T-helper 17 cell (primary cell): ENCODE measurements at regions not wholly inside any gene's neighbourhood (a gene's known extent, or its start where the extent isn't known, plus 50 kb on each side); places are given as distances from the start of the nearest gene placed in this dataset.

ENCODE experiments used
- ATAC-seq: fragments of 150-1000 bp; cut with Tn5 transposase; 2 replicates; pipeline ENCODE4 v1.10.0; 2021; ENCODE audit warnings: mild to moderate bottlenecking, moderate library complexity
- DNase-seq, 3 donors: peaks; one replicate each; pipeline versions ENCODE4 v3.0.0 to v3.0.0-alpha.2; 2020 to 2021
- H3K9me3 ChIP-seq: one replicate; pipeline ENCODE4 v1.7.0; 2013; ENCODE audit warnings: low read length, mild to moderate bottlenecking; ENCODE audit not compliant: control insufficient read depth, poor library complexity, severe bottlenecking
- H3K27ac Mint-ChIP-seq: one replicate; pipeline ENCODE4 v1.8.0; 2022; ENCODE audit warnings: mild to moderate bottlenecking, moderate library complexity, mixed read lengths
- H3K27me3 Mint-ChIP-seq: one replicate; pipeline ENCODE4 v1.8.0; 2022; ENCODE audit warnings: mixed read lengths
- H3K36me3 Mint-ChIP-seq: one replicate; pipeline ENCODE4 v1.8.0; 2022; ENCODE audit warnings: low read depth, mixed read lengths
- H3K4me1 Mint-ChIP-seq: one replicate; pipeline ENCODE4 v1.8.0; 2022; ENCODE audit warnings: mild to moderate bottlenecking, mixed read lengths
- H3K4me3 Mint-ChIP-seq: one replicate; pipeline ENCODE4 v1.8.0; 2022; ENCODE audit warnings: mild to moderate bottlenecking, moderate library complexity, mixed read lengths

DNA sequence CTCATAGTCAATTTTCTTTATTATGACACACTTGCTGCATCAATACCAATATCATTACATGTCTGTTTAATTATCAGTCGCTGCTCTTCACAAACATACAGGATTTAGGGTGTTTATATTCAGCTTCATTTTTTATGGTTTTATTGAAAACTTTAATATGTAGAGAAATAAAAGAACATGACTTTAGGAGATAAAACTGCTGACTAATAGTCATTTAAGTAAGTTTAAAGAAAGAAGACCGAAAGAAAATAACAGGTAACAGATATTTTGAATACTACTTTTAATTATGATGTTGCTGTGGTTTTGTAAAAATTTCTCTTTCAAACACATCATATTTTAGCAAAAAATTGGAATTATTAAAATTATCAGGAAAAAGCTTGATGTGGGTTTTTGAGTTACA, 685.1 kb upstream of the BRINP3 start:
- no peak overlapping the region for H3K27ac Mint-ChIP-seq

GRCh38 chr1:191163621-191164020, 686.0 kb upstream of the BRINP3 start:
- no peaks in the 10 kb centered on the region for H3K36me3 Mint-ChIP-seq
- no peak overlapping the region for H3K27ac Mint-ChIP-seq
- ATAC-seq (no peak), DNase-seq (no peak)
- H3K27me3 Mint-ChIP-seq, result no peaks in the 10 kb centered on the region
- H3K4me1 Mint-ChIP-seq, result no peaks in the 10 kb centered on the region
- H3K9me3 ChIP-seq, result no peaks in the 10 kb centered on the region
- H3K4me3 Mint-ChIP-seq, result no peak overlapping the region

More for the DNA sequence above, 685.1 kb upstream of the BRINP3 start:
- DNase-seq (no peak), ATAC-seq (no peak)
- H3K36me3 Mint-ChIP-seq, result no peaks in the 10 kb centered on the region
- H3K9me3 ChIP-seq, result no peaks in the 10 kb centered on the region
- H3K4me3 Mint-ChIP-seq, result no peak overlapping the region
- H3K27me3 Mint-ChIP-seq, result no peaks in the 10 kb centered on the region
- H3K4me1 Mint-ChIP-seq, result no peaks in the 10 kb centered on the region

DNA sequence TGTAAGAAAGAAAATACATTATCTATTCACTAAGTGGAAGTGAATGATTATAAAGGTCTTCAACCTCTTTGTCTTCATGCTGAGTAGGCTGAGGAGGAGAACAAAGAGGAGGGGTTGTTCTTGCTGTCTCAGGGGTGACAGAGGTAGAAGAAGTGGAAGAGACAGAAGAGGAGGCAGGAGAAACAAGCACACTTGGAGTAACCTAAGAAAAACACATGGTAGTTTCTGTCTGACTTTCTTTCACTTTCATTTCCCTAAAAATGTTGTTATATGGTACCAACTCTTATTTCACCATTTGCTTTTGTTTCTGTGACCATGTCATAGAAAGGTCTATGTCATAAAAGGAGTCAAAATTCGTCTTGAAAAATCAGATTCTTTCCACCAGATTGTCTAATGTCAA, 696.6 kb upstream of the BRINP3 start:
- no peak for DNase-seq
- no peak overlapping the region for H3K4me3 Mint-ChIP-seq
- H3K9me3 ChIP-seq, result no peaks in the 10 kb centered on the region
- no peaks in the 10 kb centered on the region for H3K36me3 Mint-ChIP-seq
- H3K27me3 Mint-ChIP-seq, result no peaks in the 10 kb centered on the region
- no peaks in the 10 kb centered on the region for H3K4me1 Mint-ChIP-seq
- H3K27ac Mint-ChIP-seq, result no peak overlapping the region
- no peak for ATAC-seq

GRCh38 chr1:191176131-191176530, 698.5 kb upstream of the BRINP3 start:
- ATAC-seq (no peak), DNase-seq (no peak)
- H3K36me3 Mint-ChIP-seq, result no peaks in the 10 kb centered on the region
- no peak overlapping the region for H3K27ac Mint-ChIP-seq
- no peaks in the 10 kb centered on the region for H3K9me3 ChIP-seq
- H3K27me3 Mint-ChIP-seq, result no peaks in the 10 kb centered on the region
- H3K4me1 Mint-ChIP-seq, result no peaks in the 10 kb centered on the region
- H3K4me3 Mint-ChIP-seq, result no peak overlapping the region

DNA sequence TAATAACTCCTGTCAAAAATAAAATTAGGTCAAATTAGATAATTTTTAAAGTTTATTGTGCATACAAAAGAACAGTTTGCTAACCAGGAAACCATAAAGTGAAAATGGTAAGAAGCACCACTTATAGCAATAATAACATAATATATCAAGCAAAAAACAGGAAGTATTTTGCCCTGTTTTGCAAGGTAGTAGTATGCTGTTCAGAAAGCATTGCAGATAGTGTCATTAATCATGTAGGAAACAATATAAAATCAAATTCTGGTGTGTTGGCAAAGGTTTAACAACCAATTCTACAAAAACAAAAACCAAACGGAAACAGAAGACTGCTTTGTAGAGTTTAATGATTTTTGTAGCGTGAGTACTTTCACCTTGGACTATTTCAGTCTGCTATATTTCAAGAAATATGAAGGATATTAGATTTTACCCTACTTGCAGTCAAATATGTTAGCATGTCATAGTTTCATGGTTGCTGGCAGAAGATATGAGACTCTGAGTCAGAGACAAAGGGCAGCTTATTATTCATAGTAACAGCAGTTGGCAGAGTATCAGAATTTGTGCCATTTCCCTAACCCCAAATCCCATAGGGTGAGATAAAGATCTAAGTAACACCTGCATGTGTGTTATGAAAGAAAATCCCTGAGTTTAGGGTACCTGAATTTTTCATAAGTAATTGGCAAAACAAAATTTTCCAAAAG, 729.0 kb upstream of the BRINP3 start:
- Mint-ChIP-seq H3K27me3 (no peaks in the 10 kb centered on the region), H3K27ac (no peak overlapping the region)

DNA sequence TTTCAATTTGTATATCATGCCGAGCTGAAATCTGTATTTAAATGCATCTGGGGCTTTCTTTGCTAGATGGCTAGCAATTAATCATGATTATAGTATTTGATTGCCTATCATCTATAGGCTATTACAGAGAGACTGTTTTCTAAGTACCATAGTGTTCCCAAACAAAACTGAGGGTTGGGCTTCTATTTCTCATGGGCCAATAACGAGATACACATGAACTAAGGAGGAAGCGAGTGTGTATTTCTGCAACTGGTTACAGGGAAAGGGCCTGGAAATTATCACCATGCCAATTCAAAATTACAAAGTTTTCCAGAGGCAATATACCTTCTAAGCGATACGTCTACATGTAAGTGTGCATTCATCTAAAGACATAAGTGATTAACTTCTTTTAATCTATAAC, 744.5 kb upstream of the BRINP3 start:
- DNase-seq (no peak), ATAC-seq (no peak)
- Mint-ChIP-seq H3K4me1 (no peaks in the 10 kb centered on the region), H3K27me3 (no peaks in the 10 kb centered on the region), H3K36me3 (no peaks in the 10 kb centered on the region), H3K27ac (no peak overlapping the region), H3K4me3 (no peak overlapping the region)
- no peaks in the 10 kb centered on the region for H3K9me3 ChIP-seq

More for the DNA sequence above, 729.0 kb upstream of the BRINP3 start:
- no peaks in the 10 kb centered on the region for H3K36me3 Mint-ChIP-seq
- no peak overlapping the region for H3K4me3 Mint-ChIP-seq
- no peak for DNase-seq
- H3K9me3 ChIP-seq, result peaks cover 4% of the 10 kb centered on the region
- no peak for ATAC-seq
- no peaks in the 10 kb centered on the region for H3K4me1 Mint-ChIP-seq

DNA sequence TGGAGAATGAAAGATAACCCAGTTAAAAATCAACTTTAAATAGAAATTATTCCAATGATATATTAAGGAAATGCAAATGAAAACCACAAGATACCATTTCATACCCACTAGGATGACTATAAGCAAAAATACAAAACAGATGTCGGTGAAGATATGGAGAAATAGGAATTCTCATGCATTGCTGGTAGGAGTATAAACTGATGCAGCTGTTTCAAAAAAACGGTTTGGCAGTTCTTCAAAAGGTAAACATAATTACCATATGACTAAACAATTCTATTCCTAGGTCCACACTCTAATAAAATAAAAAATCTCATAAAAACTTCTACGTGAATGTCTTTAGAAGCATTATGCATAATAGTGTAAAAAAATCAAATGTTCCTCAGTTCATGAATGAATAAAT, 763.3 kb upstream of the BRINP3 start:
- ATAC-seq (no peak), DNase-seq (no peak)
- Mint-ChIP-seq H3K36me3 (no peaks in the 10 kb centered on the region), H3K27ac (no peak overlapping the region), H3K4me1 (no peaks in the 10 kb centered on the region), H3K4me3 (no peak overlapping the region), H3K27me3 (no peaks in the 10 kb centered on the region)
- no peaks in the 10 kb centered on the region for H3K9me3 ChIP-seq

GRCh38 chr1:191255354-191256054, 777.8 kb upstream of the BRINP3 start:
- Mint-ChIP-seq H3K4me1 (no peaks in the 10 kb centered on the region), H3K36me3 (no peaks in the 10 kb centered on the region), H3K4me3 (no peak overlapping the region), H3K27ac (no peak overlapping the region), H3K27me3 (no peaks in the 10 kb centered on the region)
- no peak for DNase-seq
- no peaks in the 10 kb centered on the region for H3K9me3 ChIP-seq
- no peak for ATAC-seq

DNA sequence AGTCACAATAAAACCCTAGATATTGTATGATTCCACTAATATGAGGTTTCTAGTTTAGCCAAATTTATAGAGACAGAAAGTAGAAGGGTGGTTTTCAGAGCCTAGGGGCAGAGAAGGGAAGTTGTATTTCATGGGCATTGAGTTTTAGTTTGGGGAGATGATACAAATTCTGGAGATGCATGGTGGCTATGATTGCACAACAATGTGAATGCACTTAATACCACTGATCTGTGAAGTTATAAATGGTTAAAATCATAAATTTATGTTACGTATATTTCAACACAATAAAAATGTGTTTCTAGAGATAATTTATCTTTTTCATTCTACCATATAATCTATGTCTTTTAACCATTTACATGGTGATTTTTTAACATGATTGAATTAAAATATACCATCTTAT, 779.3 kb upstream of the BRINP3 start:
- Mint-ChIP-seq H3K27me3 (no peaks in the 10 kb centered on the region), H3K27ac (no peak overlapping the region), H3K4me1 (no peaks in the 10 kb centered on the region), H3K36me3 (no peaks in the 10 kb centered on the region), H3K4me3 (no peak overlapping the region)
- ATAC-seq, result no peak
- DNase-seq, result no peak
- H3K9me3 ChIP-seq, result no peaks in the 10 kb centered on the region

DNA sequence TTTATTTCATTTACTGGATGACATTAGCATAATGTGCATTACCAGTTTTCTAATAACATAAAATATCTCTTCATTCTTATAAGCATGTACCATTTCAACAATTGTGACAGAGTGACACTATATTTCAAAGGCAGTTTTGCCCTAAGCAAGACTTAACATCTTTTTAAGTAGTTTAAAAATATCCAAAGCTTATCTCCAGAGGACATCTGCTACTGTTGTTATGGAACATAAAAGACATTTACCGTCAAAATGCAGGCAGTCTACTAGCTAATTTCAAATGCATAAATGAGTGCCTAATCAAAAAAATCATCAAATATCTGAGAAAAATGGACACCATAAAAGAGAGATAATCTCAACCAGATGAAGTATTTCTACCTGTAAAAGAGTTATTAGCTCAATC, 782.4 kb upstream of the BRINP3 start:
- H3K4me1 Mint-ChIP-seq, result no peaks in the 10 kb centered on the region
- H3K27me3 Mint-ChIP-seq, result no peaks in the 10 kb centered on the region
- ATAC-seq (no peak), DNase-seq (no peak)
- no peak overlapping the region for H3K27ac Mint-ChIP-seq
- H3K36me3 Mint-ChIP-seq, result no peaks in the 10 kb centered on the region
- no peaks in the 10 kb centered on the region for H3K9me3 ChIP-seq
- no peak overlapping the region for H3K4me3 Mint-ChIP-seq

GRCh38 chr1:191261111-191261510, 783.4 kb upstream of the BRINP3 start:
- H3K9me3 ChIP-seq, result no peaks in the 10 kb centered on the region
- ATAC-seq (no peak), DNase-seq (no peak)
- Mint-ChIP-seq H3K27ac (no peak overlapping the region), H3K27me3 (no peaks in the 10 kb centered on the region), H3K4me1 (no peaks in the 10 kb centered on the region), H3K4me3 (no peak overlapping the region), H3K36me3 (no peaks in the 10 kb centered on the region)

DNA sequence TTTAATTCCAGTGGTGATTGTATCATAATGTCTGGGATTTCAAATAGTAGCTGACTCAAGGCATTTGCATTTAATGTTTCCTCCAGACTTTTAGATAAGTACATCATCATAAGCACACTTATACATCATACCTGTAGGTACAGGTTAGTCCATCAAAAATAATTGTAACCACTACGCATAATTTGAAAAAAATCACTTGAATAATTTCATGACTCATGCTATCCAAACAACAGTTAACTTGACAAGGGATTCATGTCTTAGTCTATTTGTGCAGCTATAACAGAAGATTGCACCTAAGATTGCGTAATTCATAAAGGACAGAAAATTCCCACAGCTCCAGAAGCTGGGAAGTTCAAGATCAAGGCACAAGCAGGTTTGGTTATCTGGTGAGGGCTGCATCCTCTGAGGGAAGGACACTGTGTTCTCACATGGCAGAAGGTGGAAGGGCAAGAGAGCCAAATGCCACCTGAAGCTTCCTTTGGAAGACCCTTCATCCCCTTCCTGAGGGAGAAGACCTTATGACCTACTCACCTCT, 801.7 kb upstream of the BRINP3 start:
- no peaks in the 10 kb centered on the region for H3K9me3 ChIP-seq
- Mint-ChIP-seq H3K36me3 (no peaks in the 10 kb centered on the region), H3K27me3 (no peaks in the 10 kb centered on the region), H3K4me1 (no peaks in the 10 kb centered on the region), H3K4me3 (no peak overlapping the region), H3K27ac (no peak overlapping the region)
- ATAC-seq (no peak), DNase-seq (no peak)

GRCh38 chr1:191284175-191284574, 806.5 kb upstream of the BRINP3 start:
- no peak overlapping the region for H3K4me3 Mint-ChIP-seq
- no peak for ATAC-seq
- H3K27ac Mint-ChIP-seq, result no peak overlapping the region
- H3K9me3 ChIP-seq, result no peaks in the 10 kb centered on the region
- H3K27me3 Mint-ChIP-seq, result no peaks in the 10 kb centered on the region
- no peaks in the 10 kb centered on the region for H3K4me1 Mint-ChIP-seq
- DNase-seq, result no peak
- H3K36me3 Mint-ChIP-seq, result no peaks in the 10 kb centered on the region

- Mint-ChIP-seq H3K36me3 (no peaks in the 10 kb centered on the region), H3K27me3 (no peaks in the 10 kb centered on the region), H3K4me1 (no peaks in the 10 kb centered on the region), H3K27ac (no peak overlapping the region), H3K4me3 (no peak overlapping the region)
- ATAC-seq (no peak), DNase-seq (no peak)
- H3K9me3 ChIP-seq, result no peaks in the 10 kb centered on the region
Measured at GRCh38 chr1:191290441-191290840, 812.8 kb upstream of the BRINP3 start.
